Naive thymus-derived CD8-positive, alpha-beta T cell (primary cell): ENCODE measurements at regions not wholly inside any gene's neighbourhood (a gene's known extent, or its start where the extent isn't known, plus 50 kb on each side); places are given as distances from the start of the nearest gene placed in this dataset.

Source experiments
- ATAC-seq, 2 donors: fragments of 150-1000 bp; cut with Tn5 transposase in 1 of 2; sonication (Bioruptor Pico), chemical (Tn5 transposase) in 1 of 2; 1 replicate in 1 of 2; 2 replicates in 1 of 2; pipeline ENCODE4 v1.10.0; 2021; ENCODE audit warnings: mild to moderate bottlenecking in 2 of 2, moderate library complexity in 2 of 2
- POLR2A ChIA-PET: fragments of 350-600 bp; sonication (Branson Sonifier 250); formaldehyde crosslinking; loops from one replicate; lab custom pipeline; 2021; ENCODE audit warnings: antibody characterized with exemption; lab: Charles Lee
- DNase-seq, 10 donors: peaks; one replicate each; pipeline versions ENCODE4 v3.0.0 to v3.0.0-alpha.2; 2020 to 2022
- H3K27ac Mint-ChIP-seq, 10 donors: one replicate each; pipeline ENCODE4 v1.8.0; 2020 to 2022; ENCODE audit warnings: mild to moderate bottlenecking in 10 of 10, mixed read lengths in 10 of 10, moderate library complexity in 4 of 10, inconsistent platforms in 1 of 10
- H3K27me3 Mint-ChIP-seq, 5 donors: one replicate each; pipeline ENCODE4 v1.8.0; 2021 to 2022; ENCODE audit warnings: mixed read lengths in 5 of 5
- H3K36me3 Mint-ChIP-seq, 3 donors: one replicate each; pipeline ENCODE4 v1.8.0; 2020 to 2022; ENCODE audit warnings: mixed read lengths in 3 of 3, mild to moderate bottlenecking in 2 of 3, inconsistent platforms in 1 of 3
- H3K4me1 Mint-ChIP-seq, 4 donors: one replicate each; pipeline ENCODE4 v1.8.0; 2021 to 2022; ENCODE audit warnings: mixed read lengths in 4 of 4
- H3K4me3 Mint-ChIP-seq, 10 donors: one replicate each; pipeline ENCODE4 v1.8.0; 2020 to 2022; ENCODE audit warnings: mild to moderate bottlenecking in 10 of 10, mixed read lengths in 10 of 10, moderate library complexity in 6 of 10, inconsistent platforms in 1 of 10
- H3K9me3 Mint-ChIP-seq, 9 donors: one replicate each; pipeline ENCODE4 v1.8.0; 2020 to 2022; ENCODE audit warnings: mixed read lengths in 9 of 9, mild to moderate bottlenecking in 3 of 9, inconsistent platforms in 1 of 9, moderate library complexity in 1 of 9

GRCh38 chrX:69554321-69554947 is 50.3 kb downstream of the NALF2 start:
- Mint-ChIP-seq H3K27me3 (peaks cover 0 to 5% (median 0%) of the 10 kb centered on the region in 5 donors), H3K9me3 (no peaks in the 10 kb centered on the region), H3K36me3 (no peaks in the 10 kb centered on the region), H3K27ac (no peak overlapping the region), H3K4me3 (no peak overlapping the region), H3K4me1 (no peaks in the 10 kb centered on the region)
- DNase-seq (no peak), ATAC-seq (no peak)
- POLR2A ChIA-PET, result no interaction called here

GRCh38 chrX:69555481-69556041 is 51.4 kb downstream of the NALF2 start:
- Mint-ChIP-seq H3K27ac (no peak overlapping the region), H3K36me3 (no peaks in the 10 kb centered on the region), H3K4me3 (no peak overlapping the region), H3K27me3 (peaks cover 0 to 5% (median 1%) of the 10 kb centered on the region in 5 donors), H3K4me1 (no peaks in the 10 kb centered on the region), H3K9me3 (no peaks in the 10 kb centered on the region)
- POLR2A ChIA-PET, result no interaction called here
- no peak for ATAC-seq
- DNase-seq, result no peak

- POLR2A ChIA-PET, result no interaction called here
- Mint-ChIP-seq H3K27me3 (peaks cover 0 to 5% (median 1%) of the 10 kb centered on the region in 5 donors), H3K27ac (peak overlapping the region in 1 of 10 donors; percentile 19), H3K36me3 (no peaks in the 10 kb centered on the region), H3K4me1 (no peaks in the 10 kb centered on the region), H3K4me3 (no peak overlapping the region), H3K9me3 (no peaks in the 10 kb centered on the region)
- DNase-seq (no peak), ATAC-seq (no peak)
These were observed 52.2 kb downstream of the NALF2 start for GRCh38 chrX:69556060-69557011.

GRCh38 chrX:69562904-69563578 is 52.9 kb upstream of the EDA start:
- Mint-ChIP-seq H3K27ac (no peak overlapping the region), H3K4me3 (no peak overlapping the region), H3K9me3 (no peaks in the 10 kb centered on the region), H3K27me3 (peaks cover 0 to 7% (median 1%) of the 10 kb centered on the region in 5 donors), H3K36me3 (no peaks in the 10 kb centered on the region), H3K4me1 (no peaks in the 10 kb centered on the region)
- no peak for DNase-seq
- ATAC-seq, result no peak
- POLR2A ChIA-PET, result no interaction called here

GRCh38 chrX:69564665-69565064 is 51.2 kb upstream of the EDA start:
- DNase-seq, result no peak
- H3K27ac Mint-ChIP-seq, result no peak overlapping the region
- H3K4me3 Mint-ChIP-seq, result no peak overlapping the region
- ATAC-seq, result no peak
- H3K9me3 Mint-ChIP-seq, result no peaks in the 10 kb centered on the region
- H3K4me1 Mint-ChIP-seq, result no peaks in the 10 kb centered on the region
- POLR2A ChIA-PET, result no interaction called here
- peaks cover 0 to 7% (median 1%) of the 10 kb centered on the region in 5 donors for H3K27me3 Mint-ChIP-seq
- H3K36me3 Mint-ChIP-seq, result no peaks in the 10 kb centered on the region

GRCh38 chrX:69565247-69565815 is 50.6 kb upstream of the EDA start:
- H3K4me3 Mint-ChIP-seq, result no peak overlapping the region
- no peaks in the 10 kb centered on the region for H3K4me1 Mint-ChIP-seq
- POLR2A ChIA-PET, result no interaction called here
- no peaks in the 10 kb centered on the region for H3K9me3 Mint-ChIP-seq
- H3K36me3 Mint-ChIP-seq, result no peaks in the 10 kb centered on the region
- DNase-seq, result no peak
- no peak overlapping the region for H3K27ac Mint-ChIP-seq
- ATAC-seq, result no peak
- peaks cover 0 to 7% (median 1%) of the 10 kb centered on the region in 5 donors for H3K27me3 Mint-ChIP-seq
